SK-N-MC (cell line): ENCODE measurements at regions not wholly inside any gene's neighbourhood (a gene's known extent, or its start where the extent isn't known, plus 50 kb on each side); places are given as distances from the start of the nearest gene placed in this dataset.

Experiments
- EZH2 ChIP-seq: fragments of 200-600 bp; sonication (generic); IDR thresholded peaks from one replicate; pipeline ENCODE4 v1.6.1; 2017; ENCODE audit warnings: antibody characterized with exemption
- FOXP2 ChIP-seq: optimal IDR thresholded peaks from 2 replicates; pipeline ENCODE3; 2011; ENCODE audit warnings: mild to moderate bottlenecking, moderate library complexity; ENCODE audit not compliant: insufficient read depth; ENCODE audit errors: extremely low read length, control extremely low read depth
- POLR2AphosphoS5 ChIP-seq: IDR thresholded peaks from 2 replicates; pipeline ENCODE4 v1.6.1; 2012; ENCODE audit warnings: mild to moderate bottlenecking, low read depth, low read length, borderline replicate concordance

- TF ChIP-seq POLR2AphosphoS5 (no peak), EZH2 (no peak), FOXP2 (no peak)
Measured at GRCh38 chr2:13252615-13253014, 535.9 kb downstream of the TRIB2 start.
